ENCODE measurements at regions not wholly inside any gene's neighbourhood (a gene's known extent, or its start where the extent isn't known, plus 50 kb on each side); places are given as distances from the start of the nearest gene placed in this dataset.
"Not testable (repeated sequence)": the region's sequence is repeated elsewhere in the genome, so short reads cannot be mapped to it uniquely, and the experiment has no call there.

- no peak overlapping the region for H3K9ac ChIP-seq (ENCODE audit: low read depth, low read length)
- no peaks in the 10 kb centered on the region for H3K4me1 ChIP-seq (ENCODE audit: insufficient read depth, low read length)
- no peak overlapping the region for H2AFZ ChIP-seq (ENCODE audit: low read depth, low read length)
- TF ChIP-seq EZH2 (IDR thresholded peaks at IDR 0.05; ENCODE audit: borderline replicate concordance, low read depth, low read length, severe bottlenecking) = no peak
- H3K79me2 ChIP-seq (ENCODE audit: insufficient read depth, low read length) = no peaks in the 10 kb centered on the region
- no peaks in the 10 kb centered on the region for H4K20me1 ChIP-seq (ENCODE audit: insufficient read depth, low read length)
- no peaks in the 10 kb centered on the region for H3K9me3 ChIP-seq (ENCODE audit: insufficient read depth, low read length, severe bottlenecking)
- H3K4me2 ChIP-seq (ENCODE audit: insufficient read depth, low read length) = no peak overlapping the region
- no peak for DNase-seq
- H3K36me3 ChIP-seq (ENCODE audit: insufficient read depth, low read length) = no peaks in the 10 kb centered on the region
- no peak overlapping the region for H3K27ac ChIP-seq (ENCODE audit: low read length)
- H3K27me3 ChIP-seq (ENCODE audit: insufficient read depth, low read length, poor library complexity) = peaks cover 33% of the 10 kb centered on the region
- no peak for ATAC-seq (ENCODE audit: insufficient read depth, low read depth)
- H3K4me3 ChIP-seq (ENCODE audit: low read depth in 1 of 2, low read length in 2 of 2) = no peak overlapping the region
These were observed 136.7 kb upstream of the ZNF746 start for GRCh38 chr7:149633976-149634945.

- not testable (repeated sequence) for H3K9me3 ChIP-seq (ENCODE audit: insufficient read depth, low read length, severe bottlenecking); H3K27ac ChIP-seq (ENCODE audit: low read length); H4K20me1 ChIP-seq (ENCODE audit: insufficient read depth, low read length); H3K9ac ChIP-seq (ENCODE audit: low read depth, low read length); H2AFZ ChIP-seq (ENCODE audit: low read depth, low read length); H3K4me2 ChIP-seq (ENCODE audit: insufficient read depth, low read length); DNase-seq; ATAC-seq (ENCODE audit: insufficient read depth, low read depth); H3K4me3 ChIP-seq (ENCODE audit: low read depth in 1 of 2, low read length in 2 of 2); H3K36me3 ChIP-seq (ENCODE audit: insufficient read depth, low read length)
- Histone ChIP-seq H3K79me2 (ENCODE audit: insufficient read depth, low read length) (peaks cover 11% of the 10 kb centered on the region), H3K27me3 (ENCODE audit: insufficient read depth, low read length, poor library complexity) (peaks cover 20% of the 10 kb centered on the region), H3K4me1 (ENCODE audit: insufficient read depth, low read length) (peaks cover 12% of the 10 kb centered on the region)
These were observed 130.9 kb upstream of the ZNF746 start for GRCh38 chr7:149628361-149629149.

- H3K4me3 ChIP-seq (ENCODE audit: low read depth in 1 of 2, low read length in 2 of 2) = no peak overlapping the region
- H3K4me1 ChIP-seq (ENCODE audit: insufficient read depth, low read length) = peaks cover 18% of the 10 kb centered on the region
- H3K79me2 ChIP-seq (ENCODE audit: insufficient read depth, low read length) = peaks cover 17% of the 10 kb centered on the region
- no peak overlapping the region for H3K9ac ChIP-seq (ENCODE audit: low read depth, low read length)
- H4K20me1 ChIP-seq (ENCODE audit: insufficient read depth, low read length) = peaks cover 10% of the 10 kb centered on the region
- H3K9me3 ChIP-seq (ENCODE audit: insufficient read depth, low read length, severe bottlenecking) = no peaks in the 10 kb centered on the region
- DNase-seq (no peak), ATAC-seq (ENCODE audit: insufficient read depth, low read depth) (no peak)
- peaks cover 14% of the 10 kb centered on the region for H3K27me3 ChIP-seq (ENCODE audit: insufficient read depth, low read length, poor library complexity)
- no peak overlapping the region for H3K27ac ChIP-seq (ENCODE audit: low read length)
- no peak overlapping the region for H2AFZ ChIP-seq (ENCODE audit: low read depth, low read length)
- H3K36me3 ChIP-seq (ENCODE audit: insufficient read depth, low read length) = peaks cover 1% of the 10 kb centered on the region
- TF ChIP-seq CTCF (IDR thresholded peaks at IDR 0.05; ENCODE audit: borderline replicate concordance, extremely low read depth, low read length, poor library complexity, severe bottlenecking) (no peak), EZH2 (IDR thresholded peaks at IDR 0.05; ENCODE audit: borderline replicate concordance, low read depth, low read length, severe bottlenecking) (no peak)
- H3K4me2 ChIP-seq (ENCODE audit: insufficient read depth, low read length) = no peak overlapping the region
These were observed 130.3 kb upstream of the ZNF746 start for GRCh38 chr7:149627911-149628310.

GRCh38 chr7:149626972-149627371, 129.4 kb upstream of the ZNF746 start:
- Histone ChIP-seq H3K27me3 (ENCODE audit: insufficient read depth, low read length, poor library complexity) (peaks cover 13% of the 10 kb centered on the region), H3K27ac (ENCODE audit: low read length) (no peak overlapping the region), H2AFZ (ENCODE audit: low read depth, low read length) (no peak overlapping the region), H3K79me2 (ENCODE audit: insufficient read depth, low read length) (peaks cover 26% of the 10 kb centered on the region), H3K4me1 (ENCODE audit: insufficient read depth, low read length) (peaks cover 28% of the 10 kb centered on the region), H4K20me1 (ENCODE audit: insufficient read depth, low read length) (peaks cover 20% of the 10 kb centered on the region), H3K4me2 (ENCODE audit: insufficient read depth, low read length) (no peak overlapping the region), H3K9ac (ENCODE audit: low read depth, low read length) (no peak overlapping the region), H3K36me3 (ENCODE audit: insufficient read depth, low read length) (peaks cover 10% of the 10 kb centered on the region), H3K4me3 (ENCODE audit: low read depth in 1 of 2, low read length in 2 of 2) (no peak overlapping the region), H3K9me3 (ENCODE audit: insufficient read depth, low read length, severe bottlenecking) (no peaks in the 10 kb centered on the region)
- ATAC-seq (ENCODE audit: insufficient read depth, low read depth) (no peak), DNase-seq (no peak)
- TF ChIP-seq CTCF (IDR thresholded peaks at IDR 0.05; ENCODE audit: borderline replicate concordance, extremely low read depth, low read length, poor library complexity, severe bottlenecking) = no peak
- TF ChIP-seq EZH2 (IDR thresholded peaks at IDR 0.05; ENCODE audit: borderline replicate concordance, low read depth, low read length, severe bottlenecking) = no peak

All from DND-41 (cell line).